ENCODE measurements at regions not wholly inside any gene's neighbourhood (a gene's known extent, or its start where the extent isn't known, plus 50 kb on each side); places are given as distances from the start of the nearest gene placed in this dataset.

GRCh38 chr5:1745796-1746370 is 53.8 kb downstream of the MRPL36 start:
- TF ChIP-seq POLR2A (IDR thresholded peaks at IDR 0.05; ENCODE audit: low read length) (no peak), GATA1 (IDR thresholded peaks at IDR 0.05; ENCODE audit: low read depth, low read length) (no peak)

All from erythroblast (primary cell).